ENCODE measurements at regions not wholly inside any gene's neighbourhood (a gene's known extent, or its start where the extent isn't known, plus 50 kb on each side); places are given as distances from the start of the nearest gene placed in this dataset.

- TF ChIP-seq CTCF (IDR thresholded peaks at IDR 0.05): 0 out of 2 replicates have a peak, but pooled peaks have one; percentile 17
- no peak for TF ChIP-seq ZFX (IDR thresholded peaks at IDR 0.05; ENCODE audit: borderline replicate concordance)
These were observed 611.2 kb downstream of the RPS29 start for GRCh38 chr14:48974994-48975393.

Data from 22Rv1 (cell line).